Loucy (cell line): ENCODE measurements at regions not wholly inside any gene's neighbourhood (a gene's known extent, or its start where the extent isn't known, plus 50 kb on each side); places are given as distances from the start of the nearest gene placed in this dataset.

ENCODE experiments used
- EZH2phosphoT487 ChIP-seq: fragments of 200-600 bp; IDR thresholded peaks from 2 replicates; pipeline ENCODE4 v1.6.1; 2018; ENCODE audit warnings: antibody characterized with exemption, mild to moderate bottlenecking, moderate library complexity, borderline replicate concordance
- TF ChIP-seq, protein P1 (sequence below): fragments of 200-600 bp; sonication (generic); conservative IDR thresholded peaks from 2 replicates; pipeline ENCODE4 v1.5.1; 2014; ENCODE audit warnings: mild to moderate bottlenecking, antibody characterized with exemption, low read length

DNA sequence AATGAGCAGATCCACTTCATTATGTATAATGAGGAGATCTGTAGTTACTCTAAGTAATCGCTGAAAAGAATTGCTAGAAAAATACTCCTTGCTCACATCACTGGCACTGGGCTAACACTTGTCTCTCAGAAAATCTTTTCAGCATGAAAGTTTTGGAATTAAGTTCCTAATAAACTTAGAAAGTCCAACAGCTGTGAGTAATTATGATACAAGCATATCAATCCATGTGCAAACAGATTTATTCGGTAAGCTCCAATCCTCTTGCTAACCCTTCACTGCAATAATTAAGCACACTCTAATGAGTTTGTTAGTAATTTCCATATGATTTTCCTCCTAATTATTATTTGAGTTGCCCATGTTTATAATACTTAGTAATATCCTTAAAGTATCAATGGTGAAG is 652.6 kb upstream of the WWC1 start:
- TF ChIP-seq, protein P1, sequence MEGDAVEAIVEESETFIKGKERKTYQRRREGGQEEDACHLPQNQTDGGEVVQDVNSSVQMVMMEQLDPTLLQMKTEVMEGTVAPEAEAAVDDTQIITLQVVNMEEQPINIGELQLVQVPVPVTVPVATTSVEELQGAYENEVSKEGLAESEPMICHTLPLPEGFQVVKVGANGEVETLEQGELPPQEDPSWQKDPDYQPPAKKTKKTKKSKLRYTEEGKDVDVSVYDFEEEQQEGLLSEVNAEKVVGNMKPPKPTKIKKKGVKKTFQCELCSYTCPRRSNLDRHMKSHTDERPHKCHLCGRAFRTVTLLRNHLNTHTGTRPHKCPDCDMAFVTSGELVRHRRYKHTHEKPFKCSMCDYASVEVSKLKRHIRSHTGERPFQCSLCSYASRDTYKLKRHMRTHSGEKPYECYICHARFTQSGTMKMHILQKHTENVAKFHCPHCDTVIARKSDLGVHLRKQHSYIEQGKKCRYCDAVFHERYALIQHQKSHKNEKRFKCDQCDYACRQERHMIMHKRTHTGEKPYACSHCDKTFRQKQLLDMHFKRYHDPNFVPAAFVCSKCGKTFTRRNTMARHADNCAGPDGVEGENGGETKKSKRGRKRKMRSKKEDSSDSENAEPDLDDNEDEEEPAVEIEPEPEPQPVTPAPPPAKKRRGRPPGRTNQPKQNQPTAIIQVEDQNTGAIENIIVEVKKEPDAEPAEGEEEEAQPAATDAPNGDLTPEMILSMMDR, result no peak
- no peak for TF ChIP-seq EZH2phosphoT487
